ENCODE measurements at regions not wholly inside any gene's neighbourhood (a gene's known extent, or its start where the extent isn't known, plus 50 kb on each side); places are given as distances from the start of the nearest gene placed in this dataset.

DNA sequence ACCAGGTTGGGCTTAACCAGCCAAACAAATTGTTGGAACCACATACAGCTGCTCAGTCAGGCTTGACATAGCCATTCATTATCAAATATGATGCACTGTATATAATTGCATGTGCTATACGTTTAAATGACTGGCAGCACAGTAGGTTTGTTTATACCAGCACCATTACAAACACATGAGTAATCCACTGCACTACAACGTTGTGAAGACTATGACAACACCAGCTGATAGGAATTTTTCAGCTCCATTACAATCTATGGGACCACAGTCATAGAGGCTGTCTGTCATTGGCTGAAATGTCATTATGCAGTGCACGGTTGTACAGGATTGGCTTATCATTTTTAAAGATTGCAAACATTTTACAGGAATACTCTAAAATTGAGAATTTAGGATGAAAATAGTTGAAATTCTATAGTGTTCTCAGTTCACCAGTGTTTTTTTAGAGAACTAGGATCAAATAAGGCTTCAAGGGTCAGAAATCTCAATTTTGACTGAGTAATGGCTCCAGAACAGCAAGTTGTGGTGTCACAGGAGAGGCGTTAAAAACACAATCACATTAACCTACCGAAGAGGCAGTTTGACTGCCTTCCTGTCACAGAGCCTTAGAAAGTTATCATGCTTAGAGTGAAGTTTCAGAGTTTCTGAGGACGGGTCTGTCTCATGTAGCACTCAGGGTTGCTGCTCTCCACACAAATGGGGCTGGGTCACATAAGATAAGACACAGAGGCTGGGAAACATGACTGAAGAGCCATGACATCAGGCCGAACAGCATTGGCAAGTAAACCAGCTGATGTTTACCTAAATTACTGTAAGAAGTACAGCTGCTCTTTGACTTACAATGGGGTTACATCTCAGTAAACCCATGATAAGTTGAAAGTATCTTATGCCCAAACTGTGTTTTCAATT lies 60.7 kb upstream of the SMLR1 start:
- TF ChIP-seq POLR2A (IDR thresholded peaks at IDR 0.05): no peak
- TF ChIP-seq, protein P1, sequence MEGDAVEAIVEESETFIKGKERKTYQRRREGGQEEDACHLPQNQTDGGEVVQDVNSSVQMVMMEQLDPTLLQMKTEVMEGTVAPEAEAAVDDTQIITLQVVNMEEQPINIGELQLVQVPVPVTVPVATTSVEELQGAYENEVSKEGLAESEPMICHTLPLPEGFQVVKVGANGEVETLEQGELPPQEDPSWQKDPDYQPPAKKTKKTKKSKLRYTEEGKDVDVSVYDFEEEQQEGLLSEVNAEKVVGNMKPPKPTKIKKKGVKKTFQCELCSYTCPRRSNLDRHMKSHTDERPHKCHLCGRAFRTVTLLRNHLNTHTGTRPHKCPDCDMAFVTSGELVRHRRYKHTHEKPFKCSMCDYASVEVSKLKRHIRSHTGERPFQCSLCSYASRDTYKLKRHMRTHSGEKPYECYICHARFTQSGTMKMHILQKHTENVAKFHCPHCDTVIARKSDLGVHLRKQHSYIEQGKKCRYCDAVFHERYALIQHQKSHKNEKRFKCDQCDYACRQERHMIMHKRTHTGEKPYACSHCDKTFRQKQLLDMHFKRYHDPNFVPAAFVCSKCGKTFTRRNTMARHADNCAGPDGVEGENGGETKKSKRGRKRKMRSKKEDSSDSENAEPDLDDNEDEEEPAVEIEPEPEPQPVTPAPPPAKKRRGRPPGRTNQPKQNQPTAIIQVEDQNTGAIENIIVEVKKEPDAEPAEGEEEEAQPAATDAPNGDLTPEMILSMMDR (IDR thresholded peaks at IDR 0.05): no peak
